ENCODE measurements at regions not wholly inside any gene's neighbourhood (a gene's known extent, or its start where the extent isn't known, plus 50 kb on each side); places are given as distances from the start of the nearest gene placed in this dataset.

DNA sequence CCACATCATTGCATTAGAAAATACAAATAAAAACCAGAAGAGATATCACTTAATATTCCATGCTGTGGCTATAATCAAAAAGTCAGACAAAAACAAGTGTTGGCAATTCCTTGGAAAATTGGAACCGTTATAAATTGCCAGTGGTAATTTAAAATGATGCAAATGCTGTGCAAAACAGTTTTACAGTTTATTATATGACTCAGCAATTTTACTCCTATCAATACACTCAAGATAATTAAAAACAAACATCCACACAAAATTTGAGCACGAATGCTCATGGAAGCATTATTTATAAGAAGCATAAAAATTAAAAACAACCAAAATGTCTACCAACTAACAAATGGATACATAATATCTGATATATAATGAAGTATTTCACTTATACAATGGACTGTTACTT lies 728.8 kb downstream of the CBLN2 start:
- Histone ChIP-seq H3K4me1 (ENCODE audit: control insufficient read depth, extremely low read depth, insufficient read depth, low read length) (no peaks in the 10 kb centered on the region), H3K79me2 (ENCODE audit: control insufficient read depth, insufficient read depth, low read length) (no peaks in the 10 kb centered on the region), H3K9me3 (ENCODE audit: control insufficient read depth, low read depth, low read length) (no peaks in the 10 kb centered on the region), H3K9me1 (ENCODE audit: control insufficient read depth, extremely low read depth, insufficient read depth, low read length) (no peaks in the 10 kb centered on the region), H4K20me1 (ENCODE audit: control insufficient read depth, extremely low read depth, insufficient read depth, low read length) (no peaks in the 10 kb centered on the region), H3K36me3 (ENCODE audit: control insufficient read depth in 2 of 2, extremely low read depth in 1 of 2, insufficient read depth in 2 of 2, low read length in 2 of 2) (no peaks in the 10 kb centered on the region), H3K27me3 (ENCODE audit: control insufficient read depth, extremely low read depth, insufficient read depth, low read length) (no peaks in the 10 kb centered on the region), H3K4me3 (ENCODE audit: control insufficient read depth in 2 of 3, extremely low read depth in 1 of 3, insufficient read depth in 2 of 3, low read depth in 1 of 3, low read length in 3 of 3) (no peak overlapping the region), H3K27ac (ENCODE audit: control insufficient read depth, insufficient read depth, low read length) (no peak overlapping the region), H2AFZ (ENCODE audit: control insufficient read depth, low read length) (no peak overlapping the region), H3K4me2 (ENCODE audit: control insufficient read depth, extremely low read depth, insufficient read depth, low read depth, low read length) (no peak overlapping the region), H3K9ac (ENCODE audit: control insufficient read depth, extremely low read depth, insufficient read depth, low read length) (no peak overlapping the region)
- dilution Hi-C loops (cut with MboI; ENCODE audit: extremely low pct_ligation_motif_present, low sequenced_read_pairs) = no loop called here
- FAIRE-seq = no peak
- no peak for DNase-seq (ENCODE audit: low read depth, low spot score)
- no peak for TF ChIP-seq EZH2 (IDR thresholded peaks at IDR 0.05; ENCODE audit: low read length)
- TF ChIP-seq, protein P1, sequence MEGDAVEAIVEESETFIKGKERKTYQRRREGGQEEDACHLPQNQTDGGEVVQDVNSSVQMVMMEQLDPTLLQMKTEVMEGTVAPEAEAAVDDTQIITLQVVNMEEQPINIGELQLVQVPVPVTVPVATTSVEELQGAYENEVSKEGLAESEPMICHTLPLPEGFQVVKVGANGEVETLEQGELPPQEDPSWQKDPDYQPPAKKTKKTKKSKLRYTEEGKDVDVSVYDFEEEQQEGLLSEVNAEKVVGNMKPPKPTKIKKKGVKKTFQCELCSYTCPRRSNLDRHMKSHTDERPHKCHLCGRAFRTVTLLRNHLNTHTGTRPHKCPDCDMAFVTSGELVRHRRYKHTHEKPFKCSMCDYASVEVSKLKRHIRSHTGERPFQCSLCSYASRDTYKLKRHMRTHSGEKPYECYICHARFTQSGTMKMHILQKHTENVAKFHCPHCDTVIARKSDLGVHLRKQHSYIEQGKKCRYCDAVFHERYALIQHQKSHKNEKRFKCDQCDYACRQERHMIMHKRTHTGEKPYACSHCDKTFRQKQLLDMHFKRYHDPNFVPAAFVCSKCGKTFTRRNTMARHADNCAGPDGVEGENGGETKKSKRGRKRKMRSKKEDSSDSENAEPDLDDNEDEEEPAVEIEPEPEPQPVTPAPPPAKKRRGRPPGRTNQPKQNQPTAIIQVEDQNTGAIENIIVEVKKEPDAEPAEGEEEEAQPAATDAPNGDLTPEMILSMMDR (optimal IDR thresholded peaks at IDR 0.05 in 1 of 3, IDR thresholded peaks at IDR 0.05 in 1 of 3, conservative IDR thresholded peaks at IDR 0.05 in 1 of 3; ENCODE audit: extremely low read depth in 1 of 3, insufficient read depth in 2 of 3, low read length in 3 of 3) = no peak

DNA sequence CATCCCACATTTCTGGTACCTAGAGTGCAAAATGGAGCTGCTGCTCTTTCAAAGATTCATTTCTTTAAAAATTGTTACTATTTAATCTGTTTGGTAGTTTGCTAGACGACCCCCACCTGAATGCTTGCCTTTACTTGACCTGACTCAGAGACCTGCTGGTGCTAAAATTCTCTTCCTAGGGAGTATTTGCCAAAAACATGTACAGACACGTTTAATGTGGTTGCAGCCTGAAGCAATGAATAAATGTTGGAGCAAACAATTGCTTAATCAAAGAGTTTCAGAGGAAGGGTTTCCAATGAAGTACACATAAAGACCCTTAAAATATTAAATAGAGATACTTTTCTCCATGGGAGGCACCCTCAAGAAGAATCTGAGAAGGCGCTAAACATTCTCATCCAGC lies 734.4 kb downstream of the CBLN2 start:
- DNase-seq (ENCODE audit: low read depth, low spot score) = no peak
- no peak overlapping the region for H2AFZ ChIP-seq (ENCODE audit: control insufficient read depth, low read length)
- no peaks in the 10 kb centered on the region for H3K9me1 ChIP-seq (ENCODE audit: control insufficient read depth, extremely low read depth, insufficient read depth, low read length)
- no peaks in the 10 kb centered on the region for H3K9me3 ChIP-seq (ENCODE audit: control insufficient read depth, low read depth, low read length)
- H3K27me3 ChIP-seq (ENCODE audit: control insufficient read depth, extremely low read depth, insufficient read depth, low read length) = no peaks in the 10 kb centered on the region
- no peak overlapping the region for H3K27ac ChIP-seq (ENCODE audit: control insufficient read depth, insufficient read depth, low read length)
- no peak overlapping the region for H3K4me3 ChIP-seq (ENCODE audit: control insufficient read depth in 2 of 3, extremely low read depth in 1 of 3, insufficient read depth in 2 of 3, low read depth in 1 of 3, low read length in 3 of 3)
- H3K4me2 ChIP-seq (ENCODE audit: control insufficient read depth, extremely low read depth, insufficient read depth, low read depth, low read length) = no peak overlapping the region
- no peaks in the 10 kb centered on the region for H3K36me3 ChIP-seq (ENCODE audit: control insufficient read depth in 2 of 2, extremely low read depth in 1 of 2, insufficient read depth in 2 of 2, low read length in 2 of 2)
- dilution Hi-C loops (cut with MboI; ENCODE audit: extremely low pct_ligation_motif_present, low sequenced_read_pairs) = no loop called here
- H3K9ac ChIP-seq (ENCODE audit: control insufficient read depth, extremely low read depth, insufficient read depth, low read length) = no peak overlapping the region
- no peaks in the 10 kb centered on the region for H4K20me1 ChIP-seq (ENCODE audit: control insufficient read depth, extremely low read depth, insufficient read depth, low read length)
- no peaks in the 10 kb centered on the region for H3K4me1 ChIP-seq (ENCODE audit: control insufficient read depth, extremely low read depth, insufficient read depth, low read length)
- TF ChIP-seq, protein P1 (optimal IDR thresholded peaks at IDR 0.05 in 1 of 3, IDR thresholded peaks at IDR 0.05 in 1 of 3, conservative IDR thresholded peaks at IDR 0.05 in 1 of 3; ENCODE audit: extremely low read depth in 1 of 3, insufficient read depth in 2 of 3, low read length in 3 of 3) = no peak
- no peak for TF ChIP-seq EZH2 (IDR thresholded peaks at IDR 0.05; ENCODE audit: low read length)
- no peak for FAIRE-seq
- no peaks in the 10 kb centered on the region for H3K79me2 ChIP-seq (ENCODE audit: control insufficient read depth, insufficient read depth, low read length)
